Stimulated activated CD8-positive, alpha-beta memory T cell treated with anti-CD3 and anti-CD28 coated beads, Interleukin-4, amount 100 ng/mL, for 24 hours (primary cell): ENCODE measurements at regions not wholly inside any gene's neighbourhood (a gene's known extent, or its start where the extent isn't known, plus 50 kb on each side); places are given as distances from the start of the nearest gene placed in this dataset.
"Not testable (repeated sequence)": the region's sequence is repeated elsewhere in the genome, so short reads cannot be mapped to it uniquely, and the experiment has no call there.

Experiments used
- DNase-seq: peaks from one replicate; pipeline ENCODE4 v3.0.0-alpha.2; 2020; ENCODE audit warnings: low read depth

DNA sequence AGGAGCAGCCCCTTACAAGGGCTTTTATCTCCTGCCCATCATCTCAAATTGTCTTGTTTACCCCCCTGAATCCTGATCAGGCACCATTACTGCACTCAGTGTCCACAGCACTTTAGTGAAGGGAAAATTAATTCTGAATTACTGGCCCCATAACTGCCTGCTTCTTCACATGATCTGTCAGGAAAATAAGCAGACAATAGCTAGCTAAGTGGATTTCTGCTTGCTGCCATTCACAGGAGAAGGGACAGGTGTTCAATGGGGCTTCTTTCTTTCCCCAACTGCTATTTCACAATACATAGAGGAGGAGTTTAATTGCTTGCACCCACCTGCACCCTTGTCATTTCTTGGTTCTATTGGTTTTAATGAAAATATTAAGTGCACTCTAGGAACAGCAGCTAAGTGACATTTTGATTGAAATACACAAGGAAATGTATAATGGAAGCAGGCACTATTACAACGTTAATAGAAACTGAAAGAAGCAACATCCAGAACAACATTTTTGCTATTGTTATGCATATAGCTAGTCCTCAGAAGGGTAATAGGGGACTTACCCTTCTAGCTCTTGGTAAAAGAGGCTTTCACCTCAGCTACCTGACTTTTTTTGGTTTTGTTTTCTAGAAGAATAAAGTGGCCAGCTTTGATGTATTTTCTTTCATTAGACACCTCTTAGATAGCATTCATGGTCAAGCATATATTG, 599.3 kb upstream of the TLE4 start:
- DNase-seq = no peak

DNA sequence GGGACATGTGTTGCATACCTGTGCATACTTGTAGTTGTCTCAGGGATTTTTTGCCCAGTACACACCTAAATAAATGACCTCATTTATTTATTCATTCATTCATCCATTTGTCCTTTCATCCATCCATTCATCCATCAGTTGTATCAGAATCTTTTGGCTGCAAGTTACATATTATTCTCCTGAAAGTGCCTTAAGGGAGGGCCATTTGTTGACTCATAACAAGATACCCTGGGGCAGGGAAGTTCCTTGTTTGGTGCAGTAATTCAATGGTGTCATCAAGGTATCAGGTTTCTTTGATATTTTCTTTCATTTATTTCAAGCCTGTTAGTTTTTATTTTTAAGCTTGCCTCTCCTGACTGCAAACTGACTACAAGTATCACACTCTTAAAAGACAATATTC, 597.9 kb upstream of the TLE4 start:
- DNase-seq = no peak

- no peak for DNase-seq
These were observed 588.9 kb upstream of the TLE4 start for GRCh38 chr9:78982849-78983248.

- no peak for DNase-seq
These were observed 586.6 kb upstream of the TLE4 start for GRCh38 chr9:78985084-78985738.

GRCh38 chr9:78986446-78986845, 585.3 kb upstream of the TLE4 start:
- no peak for DNase-seq

GRCh38 chr9:78989031-78989658, 582.6 kb upstream of the TLE4 start:
- no peak for DNase-seq

GRCh38 chr9:78994471-78994870, 577.3 kb upstream of the TLE4 start:
- no peak for DNase-seq

DNA sequence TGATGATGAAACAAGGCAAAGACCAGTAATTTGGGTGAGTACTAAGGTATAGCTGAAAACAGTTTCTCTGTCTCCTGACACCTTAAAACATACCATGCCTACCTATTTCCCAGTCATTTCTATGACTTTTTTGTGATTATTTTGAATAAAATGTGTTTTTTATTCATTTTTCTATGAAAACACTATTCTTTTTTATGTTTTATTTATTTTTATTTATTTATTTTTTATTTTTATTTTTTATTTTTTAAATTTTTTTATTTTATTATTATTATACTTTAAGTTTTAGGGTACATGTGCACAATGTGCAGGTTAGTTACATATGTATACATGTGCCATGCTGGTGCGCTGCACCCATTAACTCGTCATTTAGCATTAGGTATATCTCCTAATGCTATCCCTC, 576.8 kb upstream of the TLE4 start:
- DNase-seq = not testable (repeated sequence)

GRCh38 chr9:78997296-78997695, 574.5 kb upstream of the TLE4 start:
- DNase-seq = no peak

- no peak for DNase-seq
These were observed 571.3 kb upstream of the TLE4 start for GRCh38 chr9:79000230-79001002.

GRCh38 chr9:79001012-79001411, 570.8 kb upstream of the TLE4 start:
- no peak for DNase-seq

DNA sequence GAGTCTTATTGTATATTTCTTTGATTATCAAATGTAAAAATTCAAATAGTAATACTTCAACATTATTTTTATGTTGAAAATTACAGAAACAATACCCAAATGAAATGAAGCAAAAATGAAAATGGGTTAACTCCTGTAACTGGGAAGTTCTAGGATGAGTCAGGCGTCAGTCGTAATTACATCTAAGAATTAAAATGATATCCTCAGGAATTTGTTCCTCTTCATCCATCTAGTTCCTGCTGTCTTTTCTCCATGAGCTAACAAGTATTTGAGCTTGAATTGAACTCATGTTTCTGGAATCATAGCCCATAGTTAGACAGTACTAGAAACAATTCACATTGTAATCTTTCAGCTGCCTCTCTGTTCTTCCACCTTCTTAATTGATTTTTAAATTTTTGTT, 568.3 kb upstream of the TLE4 start:
- DNase-seq = no peak

DNA sequence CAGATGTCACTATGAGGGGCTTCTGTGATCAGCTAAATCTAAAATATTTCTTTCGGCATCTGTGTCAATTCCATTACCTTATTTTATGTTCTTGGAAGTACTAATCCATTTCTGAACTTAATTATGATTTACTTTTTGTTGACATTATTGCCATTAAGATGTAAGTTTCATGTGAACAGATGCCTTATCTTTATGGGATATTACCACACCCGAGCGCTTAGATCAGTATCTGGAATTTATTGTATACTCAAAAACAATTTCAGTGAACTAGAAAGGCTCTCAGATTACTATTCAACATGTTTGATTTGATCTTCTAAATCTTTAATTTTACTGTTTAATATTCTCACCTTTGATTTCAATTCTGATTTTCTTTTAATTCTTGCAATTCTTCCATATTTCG, 567.7 kb upstream of the TLE4 start:
- DNase-seq = no peak

DNA sequence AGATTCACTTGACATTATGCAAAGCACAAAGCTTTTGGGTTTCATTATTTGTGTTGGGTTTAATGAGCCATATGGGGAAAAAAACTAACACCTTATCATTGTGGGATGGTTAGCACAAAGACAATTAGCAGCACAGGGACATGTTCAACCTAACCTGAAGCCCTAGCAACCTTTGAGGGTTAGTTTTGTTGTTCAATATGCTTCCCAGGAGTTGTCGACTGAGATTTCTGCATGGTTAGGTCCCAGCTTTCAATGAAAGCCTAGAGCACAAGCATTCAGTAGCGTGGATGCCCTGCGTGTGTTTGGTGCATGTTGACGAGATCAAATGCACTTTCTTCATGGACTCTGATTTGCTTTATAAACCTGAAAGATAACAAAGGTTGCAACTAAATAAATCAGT, 565.2 kb upstream of the TLE4 start:
- no peak for DNase-seq

DNA sequence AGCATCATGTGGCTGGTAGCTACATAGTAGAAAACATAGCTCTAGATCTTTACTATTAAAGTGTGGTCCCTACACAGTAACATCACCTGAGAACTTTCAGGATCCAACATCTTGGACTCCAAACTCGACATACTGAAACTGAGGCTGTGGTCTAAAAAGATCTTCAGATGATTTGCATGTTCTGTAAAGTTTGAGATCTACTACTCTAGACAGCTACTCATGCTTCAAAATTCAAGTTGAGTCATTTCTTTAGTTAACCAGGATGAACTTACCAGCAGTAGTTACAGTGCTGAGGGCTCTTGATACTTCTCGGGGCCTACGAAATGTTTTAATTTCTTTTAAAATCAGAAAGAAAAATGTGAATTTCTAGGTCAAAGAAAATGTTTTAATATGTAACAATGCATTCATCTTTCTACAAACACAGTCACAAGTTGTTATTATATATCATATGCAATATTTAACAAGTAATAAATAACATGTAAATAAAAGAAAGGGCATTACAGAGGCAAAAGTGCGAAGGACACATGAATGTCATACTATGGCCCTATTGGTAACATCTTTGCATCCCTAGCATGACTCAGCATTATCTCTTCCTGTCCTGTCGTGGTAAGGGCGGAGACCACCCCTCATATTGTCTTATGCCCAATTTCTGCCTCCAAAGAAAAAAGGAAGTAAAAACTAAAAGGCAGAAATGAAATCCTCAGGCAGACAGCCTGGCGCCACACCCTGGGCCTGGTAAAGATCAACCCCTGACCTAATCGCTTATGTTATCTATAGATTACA, 563.9 kb upstream of the TLE4 start:
- DNase-seq = no peak

DNA sequence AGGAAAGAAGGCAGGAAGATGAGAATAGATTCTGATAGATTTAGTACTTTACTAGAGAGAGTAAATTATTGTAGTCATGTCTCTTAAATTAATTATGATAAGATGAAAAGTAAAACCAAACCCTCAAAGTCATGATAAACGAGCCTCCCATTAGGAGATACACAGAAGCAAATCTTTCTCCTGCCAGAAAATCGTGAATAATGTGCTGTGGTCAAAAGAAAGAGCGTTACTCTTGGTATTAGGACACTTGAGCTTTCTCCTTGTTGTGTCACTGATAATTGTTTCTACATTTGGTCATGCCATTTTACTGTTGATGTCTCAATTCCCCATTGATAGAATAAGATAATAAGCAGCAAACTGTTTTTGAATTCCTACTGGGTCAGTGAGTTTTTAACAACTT, 562.8 kb upstream of the TLE4 start:
- DNase-seq = no peak

DNA sequence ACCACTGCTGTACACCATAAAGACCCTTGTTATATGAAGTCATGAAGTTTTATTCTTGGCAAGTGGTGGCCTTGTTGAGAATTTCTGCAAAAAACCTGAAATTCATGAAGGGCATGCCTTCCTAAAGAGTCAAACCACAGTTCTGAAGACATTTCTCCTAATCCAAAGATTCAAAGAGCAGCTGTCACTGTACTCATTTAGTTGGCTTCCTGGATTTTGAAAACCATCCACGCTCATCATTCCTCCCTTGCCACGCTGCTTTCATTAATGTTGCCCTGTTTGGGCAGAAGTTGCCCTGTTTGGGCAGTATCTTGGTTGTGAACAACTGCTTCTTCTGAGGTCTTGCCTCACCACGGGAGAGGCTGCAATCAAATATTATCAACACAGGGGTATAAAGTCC, 560.3 kb upstream of the TLE4 start:
- DNase-seq = no peak

DNA sequence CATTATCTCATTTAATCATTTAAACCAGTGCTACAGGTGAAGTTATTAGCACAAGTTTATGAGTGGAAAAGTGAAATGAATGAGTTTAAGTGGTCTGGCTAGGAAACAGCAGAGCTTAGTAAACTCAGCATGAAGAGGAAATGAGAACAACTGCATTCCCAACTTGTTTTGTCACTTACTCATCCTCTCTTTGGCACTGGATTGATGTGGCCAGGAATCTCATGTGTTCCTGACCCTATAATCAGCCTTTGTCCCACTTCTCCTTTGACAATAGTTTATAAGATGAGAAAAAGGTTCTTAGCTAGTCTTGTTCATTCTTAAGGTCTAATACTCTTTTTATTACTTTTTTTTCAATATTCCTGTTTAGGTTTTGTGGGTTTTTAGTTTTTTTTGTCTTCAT, 559.2 kb upstream of the TLE4 start:
- no peak for DNase-seq

DNA sequence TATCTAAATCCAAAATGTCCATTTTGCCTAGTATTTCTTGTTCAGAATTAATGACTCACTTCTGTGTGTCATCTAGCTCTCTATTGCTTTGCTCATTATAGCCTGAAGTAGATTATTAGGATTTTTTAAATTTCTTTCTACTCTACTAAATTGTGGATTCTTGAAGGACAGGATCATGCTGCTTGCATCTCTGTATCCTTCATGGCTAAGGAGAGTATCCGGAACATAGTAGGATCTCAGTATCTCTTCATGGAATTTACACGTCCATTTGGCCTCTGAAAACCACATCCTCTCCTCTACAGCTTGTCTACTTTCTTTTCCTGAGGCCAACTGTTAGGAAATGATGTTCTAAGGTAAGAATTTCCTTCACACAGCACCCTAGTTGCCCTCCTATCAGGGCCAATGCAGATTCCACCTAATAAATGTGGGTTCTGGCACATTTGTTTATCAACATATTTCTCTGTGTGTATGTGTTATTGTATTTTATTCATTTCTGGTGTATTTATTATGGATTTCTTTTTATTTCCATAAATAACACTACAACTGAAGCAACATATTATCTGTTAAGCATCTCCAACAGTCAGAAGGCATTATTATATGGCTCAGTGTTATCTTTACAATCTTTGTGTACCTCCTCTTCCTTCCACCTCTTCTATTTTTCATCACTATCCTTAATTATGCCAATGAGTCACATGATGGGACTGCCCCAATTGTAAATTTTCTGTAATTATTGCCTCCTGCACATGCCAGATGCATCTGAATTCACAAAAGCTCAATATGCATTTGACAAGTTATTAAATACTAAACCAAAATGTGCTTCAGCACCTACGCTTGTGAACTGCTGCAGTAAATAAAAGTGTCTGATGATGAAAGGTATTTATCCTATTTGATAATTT, 557.8 kb upstream of the TLE4 start:
- DNase-seq = no peak

DNA sequence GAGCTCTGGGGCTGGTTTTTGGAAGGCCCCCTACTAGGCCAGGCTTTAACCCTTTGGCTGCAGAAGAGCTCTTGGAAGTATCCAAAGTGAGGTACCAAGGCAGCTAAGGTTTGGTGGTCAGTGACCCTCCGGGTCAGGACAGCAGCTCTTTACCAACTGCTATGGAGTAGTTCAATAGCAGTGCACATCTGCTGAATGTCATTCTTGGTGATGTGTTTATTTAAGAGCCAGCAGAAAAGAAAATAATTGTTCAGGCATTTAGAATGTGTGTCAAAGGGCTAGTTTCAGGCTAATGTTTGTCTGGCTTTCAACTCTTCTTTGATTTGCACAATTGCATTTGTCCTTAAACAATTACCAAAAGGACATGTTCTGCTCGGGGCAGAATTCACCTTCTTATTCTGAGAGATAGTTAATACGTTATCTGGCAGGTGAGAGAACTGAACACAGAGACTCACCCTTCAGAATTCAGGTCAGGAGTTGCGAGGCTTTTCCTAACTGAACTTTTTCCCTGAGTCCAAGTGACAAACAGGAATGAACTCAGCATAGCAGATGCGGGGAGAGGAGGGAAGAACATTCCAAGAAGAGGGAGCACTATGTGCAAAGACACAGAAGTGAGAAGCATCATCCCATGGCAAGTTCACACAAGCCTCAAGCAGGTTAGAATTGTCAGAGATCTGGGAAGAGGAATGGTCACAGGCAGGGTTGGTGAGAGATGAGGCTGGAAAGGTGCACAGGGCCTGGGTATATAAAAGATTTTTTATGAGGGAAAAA, 556.7 kb upstream of the TLE4 start:
- no peak for DNase-seq
